ENCODE measurements at regions not wholly inside any gene's neighbourhood (a gene's known extent, or its start where the extent isn't known, plus 50 kb on each side); places are given as distances from the start of the nearest gene placed in this dataset.

GRCh38 chr18:23342506-23342905 lies 110.6 kb upstream of the RIOK3 start (continued):
- TF ChIP-seq ZBTB34 (CRISPR knock-in tag; IDR thresholded peaks at IDR 0.05) (no peak), ZNF747 (CRISPR knock-in tag; IDR thresholded peaks at IDR 0.05; ENCODE audit: borderline replicate concordance) (no peak)

- CTCF ChIA-PET (ENCODE audit: low intra/inter-chr PET ratio, low total read pairs) = no interaction called here
Measured at GRCh38 chr18:23350188-23350587, 102.9 kb upstream of the RIOK3 start.

More at GRCh38 chr18:23350188-23350587, 102.9 kb upstream of the RIOK3 start:
- ATAC-seq = no peak
- BruUV-seq (replicated peaks) = no TSS peak
- H3K36me3 ChIP-seq (replicated peaks in 1 of 2; ENCODE audit: control insufficient read depth in 1 of 2, insufficient read depth in 2 of 2, low read length in 2 of 2) = no peaks in the 10 kb centered on the region; a peak in 1 of 5 replicates
- no peak overlapping the region for H3K4me3 ChIP-seq (replicated peaks in 1 of 3; ENCODE audit: insufficient read depth in 1 of 3, low read depth in 2 of 3, low read length in 3 of 3)
- H3K4me1 ChIP-seq (ENCODE audit: insufficient read depth, low read length) = peaks cover 8% of the 10 kb centered on the region
- no peak overlapping the region for H3K9ac ChIP-seq (ENCODE audit: insufficient read depth, low read depth, low read length)
- 94% methylated on average over 2 of the region's 2 CpGs for WGBS (ENCODE audit: low lambda C conversion rate)
- no peaks in the 10 kb centered on the region for H3K9me3 ChIP-seq (ENCODE audit: low read length)
- intact Hi-C loops (cut with micrococcal nuclease; ENCODE audit: unreplicated experiment) (no loop called here), in situ Hi-C loops (cut with HindIII; ENCODE audit: extremely low pct_ligation_motif_present, low pct_unique_long_range_greater_than_20kb) (no loop called here)
- no peaks in the 10 kb centered on the region for H3K27me3 ChIP-seq (ENCODE audit: control insufficient read depth in 1 of 2, insufficient read depth in 2 of 2, low read length in 2 of 2)
- FAIRE-seq = no peak
- H4K20me1 ChIP-seq (ENCODE audit: insufficient read depth, low read length) = no peaks in the 10 kb centered on the region
- no peak for DNase-seq (ENCODE audit: low spot score)
- no peaks in the 10 kb centered on the region for H3K79me2 ChIP-seq (ENCODE audit: insufficient read depth, low read length)
- POLR2A ChIA-PET = no interaction called here
- H3K4me2 ChIP-seq (ENCODE audit: low read depth, low read length) = no peak overlapping the region
- TF ChIP-seq RAD21 (CRISPR knock-in tag; IDR thresholded peaks at IDR 0.05) = no peak
- no peak for TF ChIP-seq KDM5B (CRISPR knock-in tag; IDR thresholded peaks at IDR 0.05; ENCODE audit: borderline replicate concordance)
- TF ChIP-seq CEBPZ (IDR thresholded peaks at IDR 0.05; ENCODE audit: low read length) = no peak
- TF ChIP-seq TBX3 (IDR thresholded peaks at IDR 0.05; ENCODE audit: borderline replicate concordance) = no peak
- no peak for TF ChIP-seq PCBP1 (IDR thresholded peaks at IDR 0.05; ENCODE audit: borderline replicate concordance, low read depth, low read length)
- TF ChIP-seq ATF2 (CRISPR knock-in tag; IDR thresholded peaks at IDR 0.05) = no peak
- no peak for TF ChIP-seq MTA1 (CRISPR knock-in tag; IDR thresholded peaks at IDR 0.05; ENCODE audit: borderline replicate concordance)
- TF ChIP-seq ZBTB42 (CRISPR knock-in tag; IDR thresholded peaks at IDR 0.05) = no peak
- TF ChIP-seq TRIM24 (CRISPR knock-in tag; IDR thresholded peaks at IDR 0.05) = no peak
- TF ChIP-seq DDIT3 (CRISPR knock-in tag; IDR thresholded peaks at IDR 0.05) = no peak
- no peak overlapping the region for H2AFZ ChIP-seq (ENCODE audit: low read length)
- no peak overlapping the region for H3K27ac ChIP-seq (ENCODE audit: extremely low read length, insufficient read depth, low read length)
